ENCODE measurements at regions not wholly inside any gene's neighbourhood (a gene's known extent, or its start where the extent isn't known, plus 50 kb on each side); places are given as distances from the start of the nearest gene placed in this dataset.
"Not testable (repeated sequence)": the region's sequence is repeated elsewhere in the genome, so short reads cannot be mapped to it uniquely, and the experiment has no call there.

GRCh38 chr4:12071316-12071715 is 642.6 kb upstream of the HS3ST1 start:
- DNase-seq (ENCODE audit: low read depth) = no peak

- no peak for DNase-seq (ENCODE audit: low read depth)
These were observed 625.3 kb upstream of the HS3ST1 start for GRCh38 chr4:12053966-12054365.

- DNase-seq (ENCODE audit: low read depth) = no peak
These were observed 624.9 kb upstream of the HS3ST1 start for GRCh38 chr4:12053556-12053955.

- DNase-seq (ENCODE audit: low read depth) = no peak
These were observed 621.7 kb upstream of the HS3ST1 start for GRCh38 chr4:12050357-12050756.

- no peak for DNase-seq (ENCODE audit: low read depth)
These were observed 614.1 kb upstream of the HS3ST1 start for GRCh38 chr4:12042818-12043217.

- DNase-seq (ENCODE audit: low read depth) = no peak
These were observed 613.1 kb upstream of the HS3ST1 start for GRCh38 chr4:12041828-12042227.

GRCh38 chr4:12036450-12036849 is 607.8 kb upstream of the HS3ST1 start:
- DNase-seq (ENCODE audit: low read depth) = no peak

GRCh38 chr4:12028258-12028657 is 599.6 kb upstream of the HS3ST1 start:
- DNase-seq (ENCODE audit: low read depth) = no peak

GRCh38 chr4:12022409-12022808 is 593.7 kb upstream of the HS3ST1 start:
- no peak for DNase-seq (ENCODE audit: low read depth)

- DNase-seq (ENCODE audit: low read depth) = no peak
These were observed 588.0 kb upstream of the HS3ST1 start for GRCh38 chr4:12016729-12017128.

GRCh38 chr4:12005471-12005870 is 576.8 kb upstream of the HS3ST1 start:
- no peak for DNase-seq (ENCODE audit: low read depth)

- DNase-seq (ENCODE audit: low read depth) = not testable (repeated sequence)
These were observed 567.9 kb upstream of the HS3ST1 start for GRCh38 chr4:11996581-11996980.

- no peak for DNase-seq (ENCODE audit: low read depth)
These were observed 548.1 kb upstream of the HS3ST1 start for GRCh38 chr4:11976726-11977263.

GRCh38 chr4:11973270-11973669 is 544.6 kb upstream of the HS3ST1 start:
- no peak for DNase-seq (ENCODE audit: low read depth)

GRCh38 chr4:11970754-11971153 is 542.1 kb upstream of the HS3ST1 start:
- DNase-seq (ENCODE audit: low read depth) = no peak

- DNase-seq (ENCODE audit: low read depth) = no peak
These were observed 538.1 kb upstream of the HS3ST1 start for GRCh38 chr4:11966782-11967181.

- DNase-seq (ENCODE audit: low read depth) = no peak
These were observed 525.4 kb upstream of the HS3ST1 start for GRCh38 chr4:11954093-11954492.

GRCh38 chr4:11949355-11949754 is 520.7 kb upstream of the HS3ST1 start:
- no peak for DNase-seq (ENCODE audit: low read depth)

GRCh38 chr4:11947629-11948028 is 518.9 kb upstream of the HS3ST1 start:
- not testable (repeated sequence) for DNase-seq (ENCODE audit: low read depth)

- DNase-seq (ENCODE audit: low read depth) = no peak
These were observed 509.2 kb upstream of the HS3ST1 start for GRCh38 chr4:11937941-11938340.

GRCh38 chr4:11931266-11931820 is 502.6 kb upstream of the HS3ST1 start:
- DNase-seq (ENCODE audit: low read depth) = no peak

GRCh38 chr4:11929080-11929479 is 500.4 kb upstream of the HS3ST1 start:
- DNase-seq (ENCODE audit: low read depth) = no peak

- no peak for DNase-seq (ENCODE audit: low read depth)
These were observed 490.6 kb upstream of the HS3ST1 start for GRCh38 chr4:11919316-11919715.

GRCh38 chr4:11914406-11914805 is 485.7 kb upstream of the HS3ST1 start:
- DNase-seq (ENCODE audit: low read depth) = no peak

Data from stimulated activated CD4-positive, alpha-beta T cell treated with anti-CD3 and anti-CD28 coated beads, Interleukin-2, amount 100 ng/mL, for 4 hours (primary cell).